Lower lobe of right lung (tissue), 2 donors: ENCODE measurements at regions not wholly inside any gene's neighbourhood (a gene's known extent, or its start where the extent isn't known, plus 50 kb on each side); places are given as distances from the start of the nearest gene placed in this dataset.

Experiments
- ATAC-seq, 2 donors: fragments of 200-7000 bp; cut with Tn5 transposase; one replicate each; pipeline ENCODE4 v1.9.1; 2020 to 2022; ENCODE audit warnings: mild to moderate bottlenecking in 2 of 2, moderate library complexity in 2 of 2
- DNase-seq: peaks from one replicate; pipeline ENCODE4 v3.0.0-alpha.2; 2020
- H3K27ac ChIP-seq: fragments of 200-600 bp; one replicate; pipeline ENCODE4 v1.8.0; 2022
- H3K27me3 ChIP-seq: fragments of 200-600 bp; one replicate; pipeline ENCODE4 v1.8.0; 2022; ENCODE audit warnings: low read depth
- H3K36me3 ChIP-seq: fragments of 200-600 bp; one replicate; pipeline ENCODE4 v1.8.0; 2022; ENCODE audit warnings: mild to moderate bottlenecking
- H3K4me1 ChIP-seq: fragments of 200-600 bp; one replicate; pipeline ENCODE4 v1.8.0; 2022
- H3K4me3 ChIP-seq: fragments of 200-600 bp; one replicate; pipeline ENCODE4 v1.8.0; 2022; ENCODE audit warnings: mild to moderate bottlenecking
- H3K9me3 ChIP-seq: fragments of 200-600 bp; one replicate; pipeline ENCODE4 v1.8.0; 2022
- CTCF ChIP-seq: fragments of 200-600 bp; IDR thresholded peaks from one replicate; pipeline ENCODE4 v1.8.0; 2022; ENCODE audit warnings: antibody characterized with exemption, mild to moderate bottlenecking
- intact Hi-C: fragments of 100-400 bp; cut with DNase I; formaldehyde crosslinking; loops from one replicate; pipeline ENCODE4 v1.11.0; 2022
- donor health status: DM: no; HTN: yes; CAD: no; lungs with severe emphysema.

GRCh38 chr3:154549391-154549790, 119.4 kb upstream of the GPR149 start:
- H3K4me3 ChIP-seq: no peak overlapping the region
- intact Hi-C loops: no loop called here

GRCh38 chr3:154548341-154548740, 118.4 kb upstream of the GPR149 start:
- no peak overlapping the region for H3K4me3 ChIP-seq
- TF ChIP-seq CTCF: no peak
- intact Hi-C loops: no loop called here
- ATAC-seq (no peak), DNase-seq (no peak)
- no peaks in the 10 kb centered on the region for H3K4me1 ChIP-seq
- H3K27ac ChIP-seq: no peak overlapping the region
- no peaks in the 10 kb centered on the region for H3K27me3 ChIP-seq
- no peaks in the 10 kb centered on the region for H3K9me3 ChIP-seq
- no peaks in the 10 kb centered on the region for H3K36me3 ChIP-seq

More at GRCh38 chr3:154549391-154549790, 119.4 kb upstream of the GPR149 start:
- Histone ChIP-seq H3K27ac (no peak overlapping the region), H3K4me1 (no peaks in the 10 kb centered on the region), H3K27me3 (no peaks in the 10 kb centered on the region), H3K36me3 (no peaks in the 10 kb centered on the region), H3K9me3 (no peaks in the 10 kb centered on the region)
- ATAC-seq: no peak
- DNase-seq: no peak
- no peak for TF ChIP-seq CTCF

GRCh38 chr3:154542837-154543236, 112.8 kb upstream of the GPR149 start:
- Histone ChIP-seq H3K27ac (no peak overlapping the region), H3K36me3 (no peaks in the 10 kb centered on the region), H3K27me3 (no peaks in the 10 kb centered on the region), H3K9me3 (no peaks in the 10 kb centered on the region), H3K4me1 (no peaks in the 10 kb centered on the region), H3K4me3 (no peak overlapping the region)
- intact Hi-C loops: no loop called here
- TF ChIP-seq CTCF: no peak
- no peak for DNase-seq
- no peak for ATAC-seq

- DNase-seq: no peak
- Histone ChIP-seq H3K27ac (no peak overlapping the region), H3K36me3 (no peaks in the 10 kb centered on the region), H3K27me3 (no peaks in the 10 kb centered on the region), H3K9me3 (no peaks in the 10 kb centered on the region), H3K4me1 (no peaks in the 10 kb centered on the region), H3K4me3 (no peak overlapping the region)
- intact Hi-C loops: no loop called here
- no peak for ATAC-seq
- TF ChIP-seq CTCF: no peak
These were observed 111.1 kb upstream of the GPR149 start for GRCh38 chr3:154540950-154541604.

- no peak for TF ChIP-seq CTCF
- Histone ChIP-seq H3K36me3 (no peaks in the 10 kb centered on the region), H3K4me1 (no peaks in the 10 kb centered on the region), H3K27ac (no peak overlapping the region), H3K4me3 (no peak overlapping the region), H3K9me3 (no peaks in the 10 kb centered on the region), H3K27me3 (no peaks in the 10 kb centered on the region)
- intact Hi-C loops: no loop called here
- no peak for ATAC-seq
- no peak for DNase-seq
These were observed 108.8 kb upstream of the GPR149 start for GRCh38 chr3:154538566-154539360.
